H1 (cell line): ENCODE measurements at regions not wholly inside any gene's neighbourhood (a gene's known extent, or its start where the extent isn't known, plus 50 kb on each side); places are given as distances from the start of the nearest gene placed in this dataset.

Experiments used
- CBX8 ChIP-seq: fragments of 300-800, 300-1000 bp; sonication (generic); IDR thresholded peaks from 2 replicates; pipeline ENCODE4 v1.7.1; 2016; ENCODE audit warnings: low read depth, low read length, borderline replicate concordance
- KDM1A ChIP-seq: fragments of 200-600, 300-600 bp; sonication (generic); IDR thresholded peaks from 2 replicates; pipeline ENCODE4 v1.7.1; 2016; ENCODE audit warnings: mild to moderate bottlenecking, low read length, borderline replicate concordance
- POLR2A ChIP-seq, 2 experiments: IDR thresholded peaks; 1 replicate in 1 of 2; 2 replicates in 1 of 2; pipeline ENCODE4 v1.6.1; 2011; ENCODE audit warnings: low read depth in 2 of 2, low read length in 2 of 2, mild to moderate bottlenecking in 2 of 2; ENCODE audit errors: control extremely low read depth in 1 of 2
- RNF2 ChIP-seq: fragments of 200-900, 300-1000 bp; sonication (generic); IDR thresholded peaks from 2 replicates; pipeline ENCODE4 v1.7.1; 2016; ENCODE audit warnings: borderline replicate concordance, low read depth, mild to moderate bottlenecking, antibody characterized with exemption, low read length; ENCODE audit not compliant: poor library complexity, severe bottlenecking; ENCODE audit errors: missing control alignments
- RXRA ChIP-seq: IDR thresholded peaks from 2 replicates; pipeline ENCODE4 v1.6.1; 2011; ENCODE audit warnings: low read depth, mild to moderate bottlenecking, low read length, moderate library complexity; ENCODE audit not compliant: insufficient read depth
- TAF1 ChIP-seq: IDR thresholded peaks from 2 replicates; pipeline ENCODE4 v1.6.1; 2011; ENCODE audit warnings: mild to moderate bottlenecking, low read depth, low read length
- ZNF274 ChIP-seq: IDR thresholded peaks from 2 replicates; pipeline ENCODE4 v1.7.0; 2012; ENCODE audit warnings: low read length, borderline replicate concordance; ENCODE audit errors: extremely low read depth
- TF ChIP-seq, protein P1 (sequence below): IDR thresholded peaks from 2 replicates; pipeline ENCODE4 v1.6.1; 2012; ENCODE audit warnings: inconsistent platforms

GRCh38 chr2:75925331-75926024, 214.8 kb upstream of the GCFC2 start (continued):
- TF ChIP-seq, protein P1, sequence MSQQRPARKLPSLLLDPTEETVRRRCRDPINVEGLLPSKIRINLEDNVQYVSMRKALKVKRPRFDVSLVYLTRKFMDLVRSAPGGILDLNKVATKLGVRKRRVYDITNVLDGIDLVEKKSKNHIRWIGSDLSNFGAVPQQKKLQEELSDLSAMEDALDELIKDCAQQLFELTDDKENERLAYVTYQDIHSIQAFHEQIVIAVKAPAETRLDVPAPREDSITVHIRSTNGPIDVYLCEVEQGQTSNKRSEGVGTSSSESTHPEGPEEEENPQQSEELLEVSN = no peak
- TF ChIP-seq TAF1 (no peak), ZNF274 (no peak), RXRA (no peak), RNF2 (no peak), POLR2A (IDR thresholded peaks at IDR 0.05; ENCODE audit: control extremely low read depth in 1 of 2, low read depth in 2 of 2, low read length in 2 of 2) (no peak), KDM1A (no peak), CBX8 (no peak)
